ENCODE measurements at regions not wholly inside any gene's neighbourhood (a gene's known extent, or its start where the extent isn't known, plus 50 kb on each side); places are given as distances from the start of the nearest gene placed in this dataset.

- no peak overlapping the region for H4K5ac ChIP-seq (ENCODE audit: low read depth, low read length)
- dilution Hi-C loops (cut with HindIII; ENCODE audit: low sequenced_read_pairs, unreplicated experiment) = no loop called here
- no peaks in the 10 kb centered on the region for H3K27me3 ChIP-seq (ENCODE audit: control insufficient read depth, insufficient read depth, low read length)
- no peak overlapping the region for H2AK5ac ChIP-seq (ENCODE audit: low read depth, low read length)
- no peaks in the 10 kb centered on the region for H3K4me1 ChIP-seq (ENCODE audit: control insufficient read depth, insufficient read depth, low read length)
- WGBS, 2 experiments (ENCODE audit: extremely low coverage in 2 of 2, insufficient read length in 1 of 2) = no CpG with 5 or more reads among the region's 6 CpGs
- H4K8ac ChIP-seq (ENCODE audit: low read depth in 2 of 2, low read length in 2 of 2) = no peak overlapping the region
- no peak overlapping the region for H3K4me2 ChIP-seq (ENCODE audit: low read depth, low read length)
- no peak overlapping the region for H2BK20ac ChIP-seq (ENCODE audit: low read depth, low read length)
- H3K4me3 ChIP-seq (ENCODE audit: insufficient read depth, low read depth, low read length) = no peak overlapping the region
- H3K9me1 ChIP-seq (ENCODE audit: insufficient read depth, low read length) = no peaks in the 10 kb centered on the region
- intact Hi-C loops (cut with micrococcal nuclease) = no loop called here
- H3K14ac ChIP-seq (replicated peaks; ENCODE audit: low read depth, low read length) = no peak overlapping the region
- no peak overlapping the region for H2BK120ac ChIP-seq (ENCODE audit: low read depth, low read length)
- no peak overlapping the region for H2AFZ ChIP-seq (replicated peaks; ENCODE audit: low read length, poor library complexity)
- H4K20me1 ChIP-seq (ENCODE audit: insufficient read depth, low read length) = no peaks in the 10 kb centered on the region
- ChIA-PET CTCF (no interaction called here), POLR2A (ENCODE audit: unreplicated experiment) (no interaction called here)
- H3K56ac ChIP-seq (ENCODE audit: extremely low read depth, insufficient read depth, low read length) = no peak overlapping the region
- H4K91ac ChIP-seq (ENCODE audit: insufficient read depth, low read depth, low read length) = no peak overlapping the region
- no peak overlapping the region for H3K27ac ChIP-seq (ENCODE audit: insufficient read depth, low read length)
- BruUV-seq (replicated peaks) = no TSS peak
- TF ChIP-seq MAFK (IDR thresholded peaks at IDR 0.05; ENCODE audit: low read depth, low read length) (no peak), MXI1 (IDR thresholded peaks at IDR 0.05; ENCODE audit: borderline replicate concordance, low read depth, low read length) (no peak), RFX5 (IDR thresholded peaks at IDR 0.05; ENCODE audit: low read depth, low read length) (no peak), NFE2L2 (IDR thresholded peaks at IDR 0.05; ENCODE audit: low read depth, low read length) (no peak), SMC3 (IDR thresholded peaks at IDR 0.05; ENCODE audit: low read depth, low read length) (no peak), ELK1 (IDR thresholded peaks at IDR 0.05; ENCODE audit: borderline replicate concordance, low read depth, low read length) (no peak), BHLHE40 (IDR thresholded peaks at IDR 0.05; ENCODE audit: low read depth, low read length) (no peak), POLR2A (IDR thresholded peaks at IDR 0.05; ENCODE audit: low read depth, low read length) (no peak), FOS (IDR thresholded peaks at IDR 0.05; ENCODE audit: low read depth, low read length) (no peak), RAD21 (IDR thresholded peaks at IDR 0.05; ENCODE audit: low read length) (no peak), CEBPB (IDR thresholded peaks at IDR 0.05; ENCODE audit: low read depth, low read length) (no peak), MAZ (IDR thresholded peaks at IDR 0.05; ENCODE audit: borderline replicate concordance, low read depth, low read length) (no peak), CTCF (conservative IDR thresholded peaks at IDR 0.05; ENCODE audit: low read depth, low read length) (no peak), USF2 (IDR thresholded peaks at IDR 0.05; ENCODE audit: low read depth, low read length) (no peak), RCOR1 (IDR thresholded peaks at IDR 0.05; ENCODE audit: insufficient replicate concordance, low read length) (no peak), CHD1 (IDR thresholded peaks at IDR 0.05; ENCODE audit: low read depth, low read length) (no peak)
- no peak overlapping the region for H2AK9ac ChIP-seq (replicated peaks; ENCODE audit: low read depth, low read length, poor library complexity)
- no peak overlapping the region for H3K9ac ChIP-seq (ENCODE audit: low read depth, low read length)
- DNase-seq (no peak), ATAC-seq (ENCODE audit: low read depth) (no peak)
- H3K4ac ChIP-seq (ENCODE audit: low read depth, low read length) = no peak overlapping the region
- H3K18ac ChIP-seq (ENCODE audit: low read depth, low read length) = no peak overlapping the region
- H3K23ac ChIP-seq (ENCODE audit: low read depth, low read length) = no peak overlapping the region
- peaks cover 22% of the 10 kb centered on the region for H3K9me3 ChIP-seq (ENCODE audit: control insufficient read depth, insufficient read depth, low read length)
- H2BK5ac ChIP-seq (ENCODE audit: low read depth, low read length, poor library complexity, severe bottlenecking) = no peak overlapping the region
- H2BK15ac ChIP-seq (ENCODE audit: low read depth, low read length) = no peak overlapping the region
- H3K36me3 ChIP-seq (ENCODE audit: control insufficient read depth, insufficient read depth, low read length) = no peaks in the 10 kb centered on the region
- in situ Hi-C loops (cut with MboI; ENCODE audit: low sequenced_read_pairs) = no loop called here
- H3K79me1 ChIP-seq (ENCODE audit: low read depth in 1 of 2, low read length in 2 of 2) = no peaks in the 10 kb centered on the region
Measured at GRCh38 chr9:135239769-135240141, 152.3 kb downstream of the OLFM1 start.

Measured in IMR-90 (cell line).